HL-60 (cell line): ENCODE measurements at regions not wholly inside any gene's neighbourhood (a gene's known extent, or its start where the extent isn't known, plus 50 kb on each side); places are given as distances from the start of the nearest gene placed in this dataset.

Source experiments
- DNase-seq, 2 experiments: peaks; one replicate each; pipeline ENCODE4 v3.0.0-alpha.2; 2010 to 2020; ENCODE audit warnings: low read depth in 1 of 2, low spot score in 1 of 2
- H3K27ac ChIP-seq: fragments of 250-450 bp; sonication (Bioruptor Pico); replicated peaks from 2 replicates; pipeline ENCODE4 v1.5.1; 2020; ENCODE audit warnings: mild to moderate bottlenecking, moderate library complexity
- H3K27me3 ChIP-seq: fragments of 250-450 bp; sonication (Bioruptor Pico); 2 replicates; pipeline ENCODE4 v1.5.1; 2021; ENCODE audit warnings: mild to moderate bottlenecking, moderate library complexity; ENCODE audit not compliant: insufficient read depth, poor library complexity, severe bottlenecking
- H3K4me3 ChIP-seq: replicated peaks from 2 replicates; pipeline ENCODE4 v1.5.1; 2011; ENCODE audit warnings: mild to moderate bottlenecking, control low read depth, low read length; ENCODE audit not compliant: insufficient read depth
- CTCF ChIP-seq: IDR thresholded peaks from one replicate; pipeline ENCODE4 v1.5.1; 2011; ENCODE audit warnings: low read length, control low read depth, inconsistent platforms; ENCODE audit not compliant: insufficient read depth
- GABPA ChIP-seq: IDR thresholded peaks from 2 replicates; pipeline ENCODE4 v1.6.1; 2012; ENCODE audit warnings: low read depth
- POLR2AphosphoS5 ChIP-seq: IDR thresholded peaks from 2 replicates; pipeline ENCODE4 v1.6.1; 2012; ENCODE audit warnings: low read depth
- REST ChIP-seq: IDR thresholded peaks from 2 replicates; pipeline ENCODE4 v1.6.1; 2012; ENCODE audit warnings: low read depth; ENCODE audit not compliant: insufficient replicate concordance
- SPI1 ChIP-seq: IDR thresholded peaks from 2 replicates; pipeline ENCODE4 v1.6.1; 2012; ENCODE audit warnings: low read depth, mild to moderate bottlenecking, borderline replicate concordance

GRCh38 chr10:128714644-128715415 is 588.6 kb upstream of the MKI67 start:
- Histone ChIP-seq H3K27me3 (no peaks in the 10 kb centered on the region), H3K27ac (no peak overlapping the region), H3K4me3 (no peak overlapping the region)
- no peak for TF ChIP-seq SPI1
- no peak for TF ChIP-seq REST
- TF ChIP-seq CTCF, result no peak
- no peak for DNase-seq

GRCh38 chr10:128716181-128716580 is 590.0 kb upstream of the MKI67 start:
- Histone ChIP-seq H3K27me3 (no peaks in the 10 kb centered on the region), H3K4me3 (no peak overlapping the region), H3K27ac (no peak overlapping the region)
- DNase-seq, result no peak
- TF ChIP-seq REST, result no peak
- TF ChIP-seq CTCF, result no peak
- TF ChIP-seq GABPA, result no peak
- no peak for TF ChIP-seq POLR2AphosphoS5
- TF ChIP-seq SPI1, result no peak

GRCh38 chr10:128721963-128722445 is 595.8 kb upstream of the MKI67 start:
- H3K27me3 ChIP-seq, result no peaks in the 10 kb centered on the region
- no peak overlapping the region for H3K27ac ChIP-seq
- TF ChIP-seq REST (no peak), POLR2AphosphoS5 (no peak), CTCF (no peak), GABPA (no peak), SPI1 (no peak)
- H3K4me3 ChIP-seq, result no peak overlapping the region
- no peak for DNase-seq
